ENCODE measurements at regions not wholly inside any gene's neighbourhood (a gene's known extent, or its start where the extent isn't known, plus 50 kb on each side); places are given as distances from the start of the nearest gene placed in this dataset.

DNA sequence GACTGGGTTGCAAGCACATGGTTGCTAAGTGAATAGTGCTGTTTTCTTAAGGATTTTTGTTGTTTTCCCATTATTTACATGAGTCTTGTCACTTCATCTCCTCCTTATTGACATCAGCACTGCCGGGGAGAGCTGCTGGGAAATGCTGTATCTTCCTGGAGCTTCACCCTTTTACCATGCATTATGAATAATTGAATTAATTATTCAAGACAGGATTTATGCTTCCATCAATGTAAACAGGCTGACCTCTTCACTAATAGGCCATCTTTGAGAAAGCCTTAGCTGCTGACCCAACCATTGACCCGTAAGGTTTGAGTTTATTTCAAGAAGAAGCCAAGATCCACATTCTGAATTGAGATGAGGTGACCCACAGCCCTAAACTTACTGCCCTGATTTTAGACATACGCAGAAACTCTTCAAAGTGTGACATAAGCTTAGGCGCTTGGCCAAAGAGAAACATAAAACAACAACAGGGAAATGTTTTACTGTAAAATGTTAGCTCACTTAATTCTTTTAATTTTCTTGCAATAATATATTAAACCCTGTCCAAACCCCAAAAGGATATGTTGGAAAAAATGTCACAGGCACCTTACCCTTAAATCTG lies 365.5 kb upstream of the SYT4 start:
- TF ChIP-seq EZH2 (IDR thresholded peaks at IDR 0.05; ENCODE audit: borderline replicate concordance, insufficient read depth, low read depth, low read length, poor library complexity, severe bottlenecking), result no peak
- TF ChIP-seq, protein P1, sequence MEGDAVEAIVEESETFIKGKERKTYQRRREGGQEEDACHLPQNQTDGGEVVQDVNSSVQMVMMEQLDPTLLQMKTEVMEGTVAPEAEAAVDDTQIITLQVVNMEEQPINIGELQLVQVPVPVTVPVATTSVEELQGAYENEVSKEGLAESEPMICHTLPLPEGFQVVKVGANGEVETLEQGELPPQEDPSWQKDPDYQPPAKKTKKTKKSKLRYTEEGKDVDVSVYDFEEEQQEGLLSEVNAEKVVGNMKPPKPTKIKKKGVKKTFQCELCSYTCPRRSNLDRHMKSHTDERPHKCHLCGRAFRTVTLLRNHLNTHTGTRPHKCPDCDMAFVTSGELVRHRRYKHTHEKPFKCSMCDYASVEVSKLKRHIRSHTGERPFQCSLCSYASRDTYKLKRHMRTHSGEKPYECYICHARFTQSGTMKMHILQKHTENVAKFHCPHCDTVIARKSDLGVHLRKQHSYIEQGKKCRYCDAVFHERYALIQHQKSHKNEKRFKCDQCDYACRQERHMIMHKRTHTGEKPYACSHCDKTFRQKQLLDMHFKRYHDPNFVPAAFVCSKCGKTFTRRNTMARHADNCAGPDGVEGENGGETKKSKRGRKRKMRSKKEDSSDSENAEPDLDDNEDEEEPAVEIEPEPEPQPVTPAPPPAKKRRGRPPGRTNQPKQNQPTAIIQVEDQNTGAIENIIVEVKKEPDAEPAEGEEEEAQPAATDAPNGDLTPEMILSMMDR (IDR thresholded peaks at IDR 0.05), result no peak

Data from B cell (primary cell).